ENCODE measurements at regions not wholly inside any gene's neighbourhood (a gene's known extent, or its start where the extent isn't known, plus 50 kb on each side); places are given as distances from the start of the nearest gene placed in this dataset.

GRCh38 chr3:64925575-64925974 is 237.8 kb upstream of the ADAMTS9 start:
- TF ChIP-seq, protein P1, sequence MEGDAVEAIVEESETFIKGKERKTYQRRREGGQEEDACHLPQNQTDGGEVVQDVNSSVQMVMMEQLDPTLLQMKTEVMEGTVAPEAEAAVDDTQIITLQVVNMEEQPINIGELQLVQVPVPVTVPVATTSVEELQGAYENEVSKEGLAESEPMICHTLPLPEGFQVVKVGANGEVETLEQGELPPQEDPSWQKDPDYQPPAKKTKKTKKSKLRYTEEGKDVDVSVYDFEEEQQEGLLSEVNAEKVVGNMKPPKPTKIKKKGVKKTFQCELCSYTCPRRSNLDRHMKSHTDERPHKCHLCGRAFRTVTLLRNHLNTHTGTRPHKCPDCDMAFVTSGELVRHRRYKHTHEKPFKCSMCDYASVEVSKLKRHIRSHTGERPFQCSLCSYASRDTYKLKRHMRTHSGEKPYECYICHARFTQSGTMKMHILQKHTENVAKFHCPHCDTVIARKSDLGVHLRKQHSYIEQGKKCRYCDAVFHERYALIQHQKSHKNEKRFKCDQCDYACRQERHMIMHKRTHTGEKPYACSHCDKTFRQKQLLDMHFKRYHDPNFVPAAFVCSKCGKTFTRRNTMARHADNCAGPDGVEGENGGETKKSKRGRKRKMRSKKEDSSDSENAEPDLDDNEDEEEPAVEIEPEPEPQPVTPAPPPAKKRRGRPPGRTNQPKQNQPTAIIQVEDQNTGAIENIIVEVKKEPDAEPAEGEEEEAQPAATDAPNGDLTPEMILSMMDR (conservative IDR thresholded peaks at IDR 0.05; ENCODE audit: low read depth, low read length) = no peak
- no peak overlapping the region for H3K4me3 ChIP-seq (ENCODE audit: low read length)

GRCh38 chr3:64924961-64925360 is 237.2 kb upstream of the ADAMTS9 start:
- no peak overlapping the region for H3K4me3 ChIP-seq (ENCODE audit: low read length)
- DNase-seq (ENCODE audit: low read depth) = peak; percentile 49
- TF ChIP-seq, protein P1 (conservative IDR thresholded peaks at IDR 0.05; ENCODE audit: low read depth, low read length) = no peak

More at GRCh38 chr3:64925575-64925974, 237.8 kb upstream of the ADAMTS9 start:
- no peak for DNase-seq (ENCODE audit: low read depth)

DNA sequence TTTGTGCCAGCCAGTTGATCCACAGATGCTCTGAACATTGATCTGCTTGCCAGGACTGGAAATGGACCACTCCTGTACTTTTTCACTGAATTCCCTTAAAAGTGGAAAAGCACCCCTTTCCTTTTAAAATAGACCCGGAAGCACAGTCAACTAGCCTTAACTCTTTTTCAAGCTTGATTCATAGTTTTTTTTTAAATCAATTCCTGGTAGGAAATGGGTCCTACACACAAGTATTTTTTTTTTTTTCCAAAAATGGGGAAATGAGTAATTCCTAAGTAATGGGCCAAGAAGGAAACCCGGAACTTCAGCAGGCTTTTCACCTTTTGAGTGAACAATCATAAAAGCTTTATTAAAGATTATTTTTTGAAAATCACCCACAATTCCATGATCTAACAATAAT is 234.4 kb upstream of the ADAMTS9 start:
- no peak for DNase-seq (ENCODE audit: low read depth)
- no peak overlapping the region for H3K4me3 ChIP-seq (ENCODE audit: low read length)
- TF ChIP-seq, protein P1 (conservative IDR thresholded peaks at IDR 0.05; ENCODE audit: low read depth, low read length) = no peak

DNA sequence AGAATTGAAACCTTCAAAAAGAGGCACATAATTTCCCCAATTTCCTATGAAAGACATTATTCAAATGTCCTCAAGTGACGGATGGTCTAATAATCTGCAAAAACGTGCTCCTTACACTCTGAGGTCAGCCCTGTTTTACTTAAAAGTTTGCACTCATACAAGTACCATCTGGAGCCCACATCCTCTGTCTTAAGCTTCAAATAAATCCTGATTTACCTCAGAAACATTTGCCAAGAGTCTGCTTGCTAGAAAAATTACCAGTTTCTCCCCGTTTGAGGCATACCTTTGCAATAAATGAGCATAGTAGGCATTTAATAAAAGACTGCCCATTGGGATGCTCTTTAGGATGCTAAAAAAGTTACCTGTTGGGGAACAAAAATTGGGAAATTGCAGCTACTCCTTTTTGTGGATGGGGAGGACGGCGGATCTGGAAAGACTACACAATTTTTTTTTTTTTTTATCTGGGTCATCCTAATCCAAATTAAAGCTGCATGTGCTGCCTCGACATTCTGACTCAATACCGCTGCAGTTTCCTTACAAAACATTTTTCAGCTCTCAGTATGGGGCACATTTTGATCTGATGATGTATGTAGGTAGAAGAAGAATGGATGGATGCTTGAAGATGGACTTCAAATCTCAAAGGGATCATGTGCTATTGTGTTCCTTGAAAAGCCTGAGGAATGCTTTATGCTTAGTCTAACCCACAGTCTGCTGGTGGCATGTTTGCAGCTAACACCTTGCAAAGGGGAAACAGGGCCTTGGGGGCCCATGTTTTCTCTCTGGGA is 233.7 kb upstream of the ADAMTS9 start:
- H3K4me3 ChIP-seq (ENCODE audit: low read length) = no peak overlapping the region
- TF ChIP-seq, protein P1 (conservative IDR thresholded peaks at IDR 0.05; ENCODE audit: low read depth, low read length) = no peak
- no peak for DNase-seq (ENCODE audit: low read depth)

- TF ChIP-seq, protein P1 (conservative IDR thresholded peaks at IDR 0.05; ENCODE audit: low read depth, low read length) = no peak
- no peak for DNase-seq (ENCODE audit: low read depth)
- H3K4me3 ChIP-seq (ENCODE audit: low read length) = no peak overlapping the region
These were observed 232.1 kb upstream of the ADAMTS9 start for GRCh38 chr3:64919934-64920333.

DNA sequence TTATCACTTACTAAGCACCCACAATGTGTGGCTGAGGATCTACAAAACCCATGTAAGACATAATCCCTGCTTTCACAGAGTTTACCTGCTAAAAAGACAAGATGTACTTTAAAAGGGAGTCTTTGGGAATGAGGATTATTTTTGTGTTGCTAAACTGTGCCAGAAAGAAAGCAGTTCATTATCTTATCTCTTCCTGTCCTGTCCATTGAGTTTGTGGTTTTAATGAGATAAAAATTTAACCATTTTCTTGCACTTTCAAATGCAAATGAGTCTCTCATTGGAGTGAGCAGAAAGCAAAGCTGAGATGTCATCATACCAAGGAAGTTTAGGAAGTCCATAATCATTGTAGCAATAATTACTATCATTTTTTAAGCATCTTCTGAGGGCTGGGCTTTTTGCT is 231.2 kb upstream of the ADAMTS9 start:
- TF ChIP-seq, protein P1 (conservative IDR thresholded peaks at IDR 0.05; ENCODE audit: low read depth, low read length) = no peak
- no peak overlapping the region for H3K4me3 ChIP-seq (ENCODE audit: low read length)
- no peak for DNase-seq (ENCODE audit: low read depth)

- H3K4me3 ChIP-seq (ENCODE audit: low read length) = no peak overlapping the region
- DNase-seq (ENCODE audit: low read depth) = no peak
- TF ChIP-seq, protein P1 (conservative IDR thresholded peaks at IDR 0.05; ENCODE audit: low read depth, low read length) = no peak
These were observed 230.2 kb upstream of the ADAMTS9 start for GRCh38 chr3:64917914-64918453.
